ENCODE measurements at regions not wholly inside any gene's neighbourhood (a gene's known extent, or its start where the extent isn't known, plus 50 kb on each side); places are given as distances from the start of the nearest gene placed in this dataset.
A peak's percentile ranks its signal among the peaks of the same experiment; 100 is the strongest.
"Not testable (repeated sequence)": the region's sequence is repeated elsewhere in the genome, so short reads cannot be mapped to it uniquely, and the experiment has no call there.

DNA sequence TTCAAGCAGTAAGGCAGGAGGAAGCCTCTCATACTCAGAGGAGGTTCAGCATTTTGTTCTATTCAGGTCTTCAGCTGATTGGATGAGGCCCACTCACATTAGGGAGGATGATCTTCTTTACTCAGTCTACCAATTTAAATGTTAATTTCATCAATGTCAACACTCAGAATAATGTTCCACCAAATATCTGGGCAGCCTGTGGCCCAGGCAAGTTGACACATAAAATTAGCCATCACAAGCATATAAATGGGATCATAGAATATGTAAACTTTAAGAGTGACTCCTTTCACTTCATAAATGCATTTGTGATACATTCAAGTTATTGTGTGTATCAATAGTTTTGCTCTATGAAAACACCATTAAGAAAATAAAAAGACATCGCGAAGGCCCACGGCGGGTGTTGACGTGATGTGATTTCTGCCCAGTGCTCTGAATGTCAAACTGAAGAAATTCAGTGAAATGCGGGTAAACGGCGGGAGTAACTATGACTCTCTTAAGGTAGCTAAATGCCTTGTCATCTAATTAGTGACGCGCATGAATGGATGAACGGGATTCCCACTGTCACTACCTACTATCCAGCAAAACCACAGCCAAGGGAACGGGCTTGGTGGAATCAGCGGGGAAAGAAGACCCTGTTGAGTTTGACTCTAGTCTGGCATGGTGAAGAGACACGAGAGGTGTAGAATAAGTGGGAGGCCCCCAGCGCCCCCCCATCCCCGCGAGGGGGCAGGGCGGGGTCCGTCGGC is 536.1 kb upstream of the AUTS2 start:
- TF ChIP-seq, protein P1, sequence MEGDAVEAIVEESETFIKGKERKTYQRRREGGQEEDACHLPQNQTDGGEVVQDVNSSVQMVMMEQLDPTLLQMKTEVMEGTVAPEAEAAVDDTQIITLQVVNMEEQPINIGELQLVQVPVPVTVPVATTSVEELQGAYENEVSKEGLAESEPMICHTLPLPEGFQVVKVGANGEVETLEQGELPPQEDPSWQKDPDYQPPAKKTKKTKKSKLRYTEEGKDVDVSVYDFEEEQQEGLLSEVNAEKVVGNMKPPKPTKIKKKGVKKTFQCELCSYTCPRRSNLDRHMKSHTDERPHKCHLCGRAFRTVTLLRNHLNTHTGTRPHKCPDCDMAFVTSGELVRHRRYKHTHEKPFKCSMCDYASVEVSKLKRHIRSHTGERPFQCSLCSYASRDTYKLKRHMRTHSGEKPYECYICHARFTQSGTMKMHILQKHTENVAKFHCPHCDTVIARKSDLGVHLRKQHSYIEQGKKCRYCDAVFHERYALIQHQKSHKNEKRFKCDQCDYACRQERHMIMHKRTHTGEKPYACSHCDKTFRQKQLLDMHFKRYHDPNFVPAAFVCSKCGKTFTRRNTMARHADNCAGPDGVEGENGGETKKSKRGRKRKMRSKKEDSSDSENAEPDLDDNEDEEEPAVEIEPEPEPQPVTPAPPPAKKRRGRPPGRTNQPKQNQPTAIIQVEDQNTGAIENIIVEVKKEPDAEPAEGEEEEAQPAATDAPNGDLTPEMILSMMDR (IDR thresholded peaks at IDR 0.05) = no peak
- Histone ChIP-seq H3K4me3 (no peak overlapping the region), H3K4me1 (no peaks in the 10 kb centered on the region), H3K27ac (no peak overlapping the region), H3K9me3 (peaks cover 0 to 8% of the 10 kb centered on the region in 2 donors), H3K27me3 (no peaks in the 10 kb centered on the region), H3K36me3 (no peaks in the 10 kb centered on the region)
- no peak for DNase-seq (ENCODE audit: low spot score)

DNA sequence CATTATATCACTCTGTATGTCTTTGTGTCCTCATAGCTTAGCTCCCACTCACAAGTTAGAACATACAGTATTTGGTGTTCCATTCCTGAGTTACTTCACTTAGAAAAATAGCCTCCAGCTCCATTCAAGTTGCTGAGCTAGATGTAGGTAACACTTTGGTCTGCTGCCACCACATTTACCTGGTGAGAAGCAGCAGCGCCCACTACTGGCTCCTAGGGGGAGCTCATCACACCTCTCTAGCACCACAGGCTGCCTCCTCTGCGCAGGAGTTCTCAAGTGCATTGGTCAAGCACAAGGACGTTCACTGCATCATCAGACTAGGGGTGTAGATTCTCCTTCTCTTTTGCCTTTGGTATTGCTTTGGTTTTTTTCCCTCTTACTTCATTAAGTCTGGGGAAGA is 530.9 kb upstream of the AUTS2 start:
- Histone ChIP-seq H3K4me1 (no peaks in the 10 kb centered on the region), H3K27ac (no peak overlapping the region), H3K4me3 (no peak overlapping the region), H3K27me3 (no peaks in the 10 kb centered on the region), H3K9me3 (peaks cover 0 to 8% of the 10 kb centered on the region in 2 donors), H3K36me3 (no peaks in the 10 kb centered on the region)
- TF ChIP-seq, protein P1 (IDR thresholded peaks at IDR 0.05) = peak in 1 of 2 donors; percentile 19
- DNase-seq (ENCODE audit: low spot score) = no peak

DNA sequence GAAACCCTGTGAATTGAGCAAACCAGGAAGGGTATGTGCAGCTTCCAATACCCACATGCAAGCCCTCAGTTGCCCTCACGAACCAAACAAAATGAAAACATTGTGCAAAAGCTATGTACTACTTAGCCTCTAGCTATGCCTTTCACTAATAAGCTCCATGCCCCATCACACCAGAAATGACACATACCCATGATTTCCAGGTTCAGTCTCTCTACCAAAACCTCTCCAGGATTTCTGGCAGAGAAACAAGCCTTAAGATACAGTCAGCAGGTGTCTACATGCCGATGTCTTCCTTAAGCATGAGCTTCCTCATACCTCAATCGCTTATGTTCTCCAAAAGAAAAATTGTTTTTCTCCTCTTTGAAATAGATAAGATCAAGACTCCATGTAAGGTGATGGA is 527.8 kb upstream of the AUTS2 start:
- no peak overlapping the region for H3K4me3 ChIP-seq
- H3K36me3 ChIP-seq = no peaks in the 10 kb centered on the region
- DNase-seq (ENCODE audit: low spot score) = no peak
- no peak overlapping the region for H3K27ac ChIP-seq
- H3K4me1 ChIP-seq = no peaks in the 10 kb centered on the region
- TF ChIP-seq, protein P1 (IDR thresholded peaks at IDR 0.05) = no peak
- peaks cover 0 to 8% of the 10 kb centered on the region in 2 donors for H3K9me3 ChIP-seq
- H3K27me3 ChIP-seq = no peaks in the 10 kb centered on the region

DNA sequence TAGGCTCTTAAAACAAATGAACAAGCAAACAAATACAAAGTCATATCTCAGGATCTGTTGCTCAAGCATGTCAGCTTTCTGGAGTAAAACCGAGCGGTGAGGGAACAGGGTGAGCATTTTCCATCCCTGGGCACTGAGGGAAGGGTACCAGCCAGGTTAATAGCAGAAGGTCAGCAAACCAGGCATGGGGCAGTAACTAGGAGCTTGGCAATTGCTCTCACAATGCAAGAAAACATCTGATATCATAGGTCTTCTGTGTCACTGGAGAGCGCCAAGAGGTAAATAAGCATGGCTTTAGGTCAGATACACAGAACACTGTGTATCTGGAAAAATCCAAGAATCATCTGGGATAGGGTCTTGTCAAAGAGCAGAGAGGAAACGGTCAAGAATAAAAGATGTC is 521.7 kb upstream of the AUTS2 start:
- Histone ChIP-seq H3K9me3 (peaks cover 0 to 8% of the 10 kb centered on the region in 2 donors), H3K27ac (no peak overlapping the region), H3K27me3 (no peaks in the 10 kb centered on the region), H3K36me3 (no peaks in the 10 kb centered on the region), H3K4me3 (no peak overlapping the region), H3K4me1 (peaks cover 0 to 10% of the 10 kb centered on the region in 2 donors)
- TF ChIP-seq, protein P1 (IDR thresholded peaks at IDR 0.05) = no peak
- DNase-seq (ENCODE audit: low spot score) = no peak

DNA sequence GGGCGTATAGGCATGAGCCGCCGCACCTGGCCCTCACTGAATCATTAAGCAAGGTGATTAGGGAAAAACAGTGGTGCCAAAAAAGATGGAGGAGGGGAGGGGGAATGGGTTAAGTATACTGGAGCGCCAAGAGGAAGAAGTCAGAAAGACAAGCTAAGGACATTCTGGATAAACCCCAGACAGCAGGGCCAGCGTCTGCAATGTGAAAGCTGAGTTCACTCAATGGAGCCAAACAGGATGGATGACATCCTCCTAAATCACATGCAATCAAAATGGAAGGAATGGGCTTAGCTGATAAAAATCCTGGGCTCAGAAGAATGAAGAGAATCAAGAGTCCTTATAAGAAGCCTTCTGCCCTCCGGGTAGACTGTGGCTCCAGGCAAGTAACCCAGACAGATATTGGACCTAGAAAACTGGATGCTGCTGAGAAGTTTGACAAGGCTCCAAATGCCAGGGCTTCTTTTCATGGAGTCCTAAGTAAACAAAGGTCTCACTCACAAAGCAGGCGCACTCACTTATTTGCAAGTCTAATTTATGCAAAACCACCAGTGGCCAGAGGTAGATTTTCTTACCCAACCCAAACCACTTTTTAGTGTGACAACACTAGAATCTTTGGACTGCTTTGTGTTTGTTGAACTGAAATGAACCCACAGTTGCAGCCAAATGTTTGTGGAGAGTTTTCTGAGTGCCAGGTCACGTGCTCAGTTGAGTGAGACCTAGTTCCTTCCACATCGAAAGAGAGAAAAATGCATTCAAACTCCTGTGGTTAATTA is 519.1 kb upstream of the AUTS2 start:
- H3K27me3 ChIP-seq = no peaks in the 10 kb centered on the region
- H3K27ac ChIP-seq = no peak overlapping the region
- TF ChIP-seq, protein P1 (IDR thresholded peaks at IDR 0.05) = no peak
- H3K36me3 ChIP-seq = no peaks in the 10 kb centered on the region
- no peaks in the 10 kb centered on the region for H3K9me3 ChIP-seq
- no peak for DNase-seq (ENCODE audit: low spot score)
- no peak overlapping the region for H3K4me3 ChIP-seq
- H3K4me1 ChIP-seq = peaks cover 0 to 10% of the 10 kb centered on the region in 2 donors

DNA sequence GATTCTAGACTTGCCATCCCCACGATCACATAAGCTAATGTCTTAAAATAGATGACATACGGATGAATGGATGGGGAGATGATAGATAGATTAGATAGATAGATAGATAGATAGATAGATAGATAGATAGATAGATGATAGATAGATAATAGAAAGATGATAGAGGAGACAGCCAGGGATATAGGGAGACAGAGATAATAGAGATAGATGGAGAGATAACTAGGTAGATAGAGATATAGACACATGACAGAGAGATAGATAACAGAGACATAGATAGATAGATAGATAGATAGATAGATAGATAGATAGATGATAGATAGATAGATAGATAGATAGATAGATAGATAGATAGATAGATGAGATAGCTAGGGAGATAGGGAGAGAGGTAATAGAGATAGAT is 511.0 kb upstream of the AUTS2 start:
- DNase-seq (ENCODE audit: low spot score); H3K36me3 ChIP-seq: not testable (repeated sequence)

More for the DNA sequence above, 511.0 kb upstream of the AUTS2 start:
- H3K4me3 ChIP-seq, H3K4me1 ChIP-seq, H3K9me3 ChIP-seq, H3K27ac ChIP-seq, H3K27me3 ChIP-seq: not testable (repeated sequence)
